ENCODE measurements at regions not wholly inside any gene's neighbourhood (a gene's known extent, or its start where the extent isn't known, plus 50 kb on each side); places are given as distances from the start of the nearest gene placed in this dataset.
"Not testable (repeated sequence)": the region's sequence is repeated elsewhere in the genome, so short reads cannot be mapped to it uniquely, and the experiment has no call there.

DNA sequence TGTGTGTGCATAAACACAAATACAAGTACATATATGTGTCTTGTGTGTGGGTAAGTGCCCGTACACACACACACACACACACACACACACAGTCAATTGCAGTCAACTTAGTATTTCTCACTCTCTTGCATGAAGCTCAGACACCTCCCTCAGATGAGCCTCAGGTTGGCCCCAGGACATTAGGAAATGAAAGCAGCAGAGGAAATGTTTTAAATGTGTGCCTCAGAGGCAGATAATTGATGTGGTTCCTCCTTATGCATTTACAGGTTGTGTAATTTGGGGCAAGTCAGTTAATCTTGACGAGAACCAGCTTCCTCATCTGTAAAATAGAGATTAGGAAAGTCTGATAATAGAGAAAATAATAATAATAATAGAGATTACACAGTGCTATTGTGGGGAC lies 814.0 kb upstream of the ID2 start:
- no peaks in the 10 kb centered on the region for H3K27me3 ChIP-seq
- H3K9me3 ChIP-seq, result no peaks in the 10 kb centered on the region
- TF ChIP-seq, protein P1, sequence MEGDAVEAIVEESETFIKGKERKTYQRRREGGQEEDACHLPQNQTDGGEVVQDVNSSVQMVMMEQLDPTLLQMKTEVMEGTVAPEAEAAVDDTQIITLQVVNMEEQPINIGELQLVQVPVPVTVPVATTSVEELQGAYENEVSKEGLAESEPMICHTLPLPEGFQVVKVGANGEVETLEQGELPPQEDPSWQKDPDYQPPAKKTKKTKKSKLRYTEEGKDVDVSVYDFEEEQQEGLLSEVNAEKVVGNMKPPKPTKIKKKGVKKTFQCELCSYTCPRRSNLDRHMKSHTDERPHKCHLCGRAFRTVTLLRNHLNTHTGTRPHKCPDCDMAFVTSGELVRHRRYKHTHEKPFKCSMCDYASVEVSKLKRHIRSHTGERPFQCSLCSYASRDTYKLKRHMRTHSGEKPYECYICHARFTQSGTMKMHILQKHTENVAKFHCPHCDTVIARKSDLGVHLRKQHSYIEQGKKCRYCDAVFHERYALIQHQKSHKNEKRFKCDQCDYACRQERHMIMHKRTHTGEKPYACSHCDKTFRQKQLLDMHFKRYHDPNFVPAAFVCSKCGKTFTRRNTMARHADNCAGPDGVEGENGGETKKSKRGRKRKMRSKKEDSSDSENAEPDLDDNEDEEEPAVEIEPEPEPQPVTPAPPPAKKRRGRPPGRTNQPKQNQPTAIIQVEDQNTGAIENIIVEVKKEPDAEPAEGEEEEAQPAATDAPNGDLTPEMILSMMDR (IDR thresholded peaks at IDR 0.05), result no peak
- TF ChIP-seq POLR2AphosphoS5 (IDR thresholded peaks at IDR 0.05) (no peak), POLR2A (IDR thresholded peaks at IDR 0.05) (no peak)
- no peak overlapping the region for H3K27ac ChIP-seq
- no peak overlapping the region for H3K4me3 ChIP-seq
- WGBS, 2 donors, result 38 to 83% methylated on average over 2 of the region's 2 CpGs
- H3K36me3 ChIP-seq, result no peaks in the 10 kb centered on the region
- intact Hi-C loops (cut with DNase I), result no loop called here
- peaks cover 0 to 5% (median 0%) of the 10 kb centered on the region in 4 donors for H3K4me1 ChIP-seq
- DNase-seq, result no peak

DNA sequence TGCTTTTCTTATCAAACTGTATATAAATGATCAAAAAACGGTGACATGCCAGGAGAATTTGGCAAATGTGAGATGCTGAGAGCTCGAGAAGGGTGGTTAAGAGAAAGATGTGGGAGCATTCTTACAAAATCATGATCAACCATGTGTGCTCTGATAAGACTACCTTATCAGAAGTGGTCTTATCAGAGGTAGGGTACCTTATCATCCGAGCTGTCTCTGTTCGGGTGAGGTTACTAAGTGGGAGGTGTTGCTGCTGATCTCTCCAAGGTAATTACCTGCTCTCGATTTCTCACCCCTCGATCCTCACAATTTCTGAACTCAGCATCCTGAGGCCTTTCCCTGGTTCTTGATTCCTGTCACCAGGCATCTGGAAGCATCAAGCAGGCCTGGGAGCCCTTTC lies 813.0 kb upstream of the ID2 start:
- TF ChIP-seq EP300 (IDR thresholded peaks at IDR 0.05), result no peak
- TF ChIP-seq POLR2A (IDR thresholded peaks at IDR 0.05), result no peak
- TF ChIP-seq POLR2AphosphoS5 (IDR thresholded peaks at IDR 0.05), result no peak
- TF ChIP-seq, protein P1 (IDR thresholded peaks at IDR 0.05), result no peak
- 79 to 81% methylated on average over 6 of the region's 6 CpGs for WGBS, 2 donors

DNA sequence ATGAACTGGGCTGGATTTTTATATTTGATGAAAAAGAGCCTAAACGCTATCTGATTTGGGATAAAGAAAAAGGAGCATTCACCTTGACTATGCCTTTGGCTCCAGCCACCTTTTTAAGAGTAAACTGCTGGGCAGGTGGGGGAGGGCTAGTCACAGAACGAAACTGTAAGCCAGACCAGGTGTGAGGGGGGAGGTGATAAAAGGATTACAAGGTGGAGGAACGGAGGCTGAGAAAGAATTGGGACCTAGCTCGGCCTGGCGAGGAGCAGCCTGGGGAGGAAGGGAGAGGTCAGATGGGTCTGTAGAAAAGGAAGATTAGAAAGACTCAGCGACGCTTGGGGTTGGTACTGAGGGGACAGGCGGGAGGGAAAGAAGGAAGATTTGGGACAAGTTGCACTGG lies 805.4 kb upstream of the ID2 start:
- H3K4me3 ChIP-seq; H3K27ac ChIP-seq; H3K27me3 ChIP-seq; H3K9me3 ChIP-seq; intact Hi-C loops (cut with DNase I); DNase-seq; H3K36me3 ChIP-seq: not testable (repeated sequence)
- WGBS, 2 donors, result 91 to 93% methylated on average over 8 of the region's 8 CpGs
- peaks cover 0 to 12% (median 8%) of the 10 kb centered on the region in 4 donors for H3K4me1 ChIP-seq

More for the DNA sequence above, 813.0 kb upstream of the ID2 start:
- Histone ChIP-seq H3K36me3 (no peaks in the 10 kb centered on the region), H3K4me1 (peaks cover 0 to 5% (median 0%) of the 10 kb centered on the region in 4 donors), H3K27ac (no peak overlapping the region), H3K4me3 (no peak overlapping the region), H3K9me3 (no peaks in the 10 kb centered on the region), H3K27me3 (no peaks in the 10 kb centered on the region)
- intact Hi-C loops (cut with DNase I), result no loop called here
- no peak for DNase-seq

GRCh38 chr2:7878266-7878665 lies 803.6 kb upstream of the ID2 start:
- H3K27me3 ChIP-seq; H3K27ac ChIP-seq; H3K36me3 ChIP-seq; H3K9me3 ChIP-seq; H3K4me3 ChIP-seq; DNase-seq; intact Hi-C loops (cut with DNase I): not testable (repeated sequence)
- peaks cover 0 to 14% (median 8%) of the 10 kb centered on the region in 4 donors for H3K4me1 ChIP-seq
- 89 to 96% methylated on average over 11 to 12 of the region's 12 CpGs for WGBS, 2 donors

- Histone ChIP-seq H3K27ac (no peak overlapping the region), H3K4me3 (no peak overlapping the region), H3K27me3 (no peaks in the 10 kb centered on the region), H3K9me3 (no peaks in the 10 kb centered on the region), H3K36me3 (no peaks in the 10 kb centered on the region), H3K4me1 (peaks cover 0 to 14% (median 8%) of the 10 kb centered on the region in 4 donors)
- intact Hi-C loops (cut with DNase I), result no loop called here
- WGBS, 2 donors, result 77 to 87% methylated on average over 12 of the region's 12 CpGs
- DNase-seq, result no peak
- TF ChIP-seq POLR2AphosphoS5 (IDR thresholded peaks at IDR 0.05), result no peak
- TF ChIP-seq POLR2A (IDR thresholded peaks at IDR 0.05), result no peak
- TF ChIP-seq, protein P1 (IDR thresholded peaks at IDR 0.05), result no peak
- no peak for TF ChIP-seq EP300 (IDR thresholded peaks at IDR 0.05)
Measured at GRCh38 chr2:7878786-7879482, 802.9 kb upstream of the ID2 start.

- no peaks in the 10 kb centered on the region for H3K9me3 ChIP-seq
- DNase-seq, result no peak
- no peaks in the 10 kb centered on the region for H3K36me3 ChIP-seq
- no peaks in the 10 kb centered on the region for H3K27me3 ChIP-seq
- H3K4me3 ChIP-seq, result no peak overlapping the region
- intact Hi-C loops (cut with DNase I), result no loop called here
- TF ChIP-seq POLR2A (IDR thresholded peaks at IDR 0.05), result no peak
- no peak for TF ChIP-seq EP300 (IDR thresholded peaks at IDR 0.05)
- no peak for TF ChIP-seq POLR2AphosphoS5 (IDR thresholded peaks at IDR 0.05)
- TF ChIP-seq, protein P1 (IDR thresholded peaks at IDR 0.05), result no peak
- H3K27ac ChIP-seq, result no peak overlapping the region
- 93 to 94% methylated on average over 1 of the region's 1 CpG for whole genome bisulfite sequencing, 2 donors
- peaks cover 0 to 14% (median 8%) of the 10 kb centered on the region in 4 donors for H3K4me1 ChIP-seq
Measured at GRCh38 chr2:7879483-7879835, 802.4 kb upstream of the ID2 start.
